Chondrocyte (in vitro differentiated cells): ENCODE measurements at regions not wholly inside any gene's neighbourhood (a gene's known extent, or its start where the extent isn't known, plus 50 kb on each side); places are given as distances from the start of the nearest gene placed in this dataset.

Source experiments
- DNase-seq: peaks from one replicate; pipeline ENCODE4 v3.0.0; 2021; ENCODE audit warnings: mixed read lengths, low spot score
- H3K27ac Mint-ChIP-seq: one replicate; pipeline ENCODE4 v1.8.0; 2021; ENCODE audit warnings: mild to moderate bottlenecking, moderate library complexity, mixed read lengths; ENCODE audit not compliant: unreplicated experiment
- H3K27me3 Mint-ChIP-seq: 2 replicates; pipeline ENCODE4 v1.8.0; 2021; ENCODE audit warnings: low read depth, mixed read lengths
- H3K36me3 Mint-ChIP-seq: 2 replicates; pipeline ENCODE4 v1.8.0; 2021; ENCODE audit warnings: low read depth, mixed read lengths
- H3K4me1 Mint-ChIP-seq: 2 replicates; pipeline ENCODE4 v1.8.0; 2021; ENCODE audit warnings: low read depth, mild to moderate bottlenecking, mixed read lengths
- H3K4me3 Mint-ChIP-seq: one replicate; pipeline ENCODE4 v1.8.0; 2021; ENCODE audit warnings: mild to moderate bottlenecking, moderate library complexity, mixed read lengths; ENCODE audit not compliant: unreplicated experiment
- H3K9me3 Mint-ChIP-seq: 2 replicates; pipeline ENCODE4 v1.8.0; 2021; ENCODE audit warnings: low read depth, mixed read lengths
- CTCF ChIP-seq: fragments of 200-600 bp; sonication (generic); IDR thresholded peaks from 2 replicates; pipeline ENCODE4 v1.5.0; 2021; ENCODE audit warnings: antibody characterized with exemption, mild to moderate bottlenecking, moderate library complexity

GRCh38 chr9:89732939-89733324, 128.1 kb downstream of the GADD45G start:
- no peaks in the 10 kb centered on the region for H3K36me3 Mint-ChIP-seq

GRCh38 chr9:89734600-89735041, 129.8 kb downstream of the GADD45G start:
- Mint-ChIP-seq H3K4me3 (no peak overlapping the region), H3K9me3 (no peaks in the 10 kb centered on the region), H3K4me1 (no peaks in the 10 kb centered on the region), H3K27ac (no peak overlapping the region), H3K36me3 (no peaks in the 10 kb centered on the region), H3K27me3 (peaks cover 28% of the 10 kb centered on the region)
- DNase-seq: no peak
- no peak for TF ChIP-seq CTCF

More at GRCh38 chr9:89732939-89733324, 128.1 kb downstream of the GADD45G start:
- H3K27ac Mint-ChIP-seq: no peak overlapping the region
- H3K27me3 Mint-ChIP-seq: peaks cover 20% of the 10 kb centered on the region
- H3K4me3 Mint-ChIP-seq: no peak overlapping the region
- DNase-seq: no peak
- no peaks in the 10 kb centered on the region for H3K9me3 Mint-ChIP-seq
- no peak for TF ChIP-seq CTCF
- no peaks in the 10 kb centered on the region for H3K4me1 Mint-ChIP-seq

- no peaks in the 10 kb centered on the region for H3K36me3 Mint-ChIP-seq
- H3K27me3 Mint-ChIP-seq: peaks cover 27% of the 10 kb centered on the region
- no peak for DNase-seq
- no peak overlapping the region for H3K4me3 Mint-ChIP-seq
- H3K9me3 Mint-ChIP-seq: no peaks in the 10 kb centered on the region
- TF ChIP-seq CTCF: no peak
- H3K4me1 Mint-ChIP-seq: no peaks in the 10 kb centered on the region
- no peak overlapping the region for H3K27ac Mint-ChIP-seq
Observed at GRCh38 chr9:89738137-89738932, 133.5 kb downstream of the GADD45G start.

- Mint-ChIP-seq H3K9me3 (no peaks in the 10 kb centered on the region), H3K4me3 (no peak overlapping the region), H3K4me1 (no peaks in the 10 kb centered on the region), H3K27ac (no peak overlapping the region), H3K36me3 (no peaks in the 10 kb centered on the region), H3K27me3 (peaks cover 19% of the 10 kb centered on the region)
- no peak for TF ChIP-seq CTCF
- DNase-seq: no peak
Observed at GRCh38 chr9:89739511-89739910, 134.7 kb downstream of the GADD45G start.

- DNase-seq: no peak
- TF ChIP-seq CTCF: no peak
- Mint-ChIP-seq H3K36me3 (no peaks in the 10 kb centered on the region), H3K4me1 (no peaks in the 10 kb centered on the region), H3K27ac (no peak overlapping the region), H3K9me3 (no peaks in the 10 kb centered on the region), H3K4me3 (no peak overlapping the region), H3K27me3 (peaks cover 18% of the 10 kb centered on the region)
Observed at GRCh38 chr9:89739916-89740315, 135.1 kb downstream of the GADD45G start.
